GM19438 (cell line): ENCODE measurements at regions not wholly inside any gene's neighbourhood (a gene's known extent, or its start where the extent isn't known, plus 50 kb on each side); places are given as distances from the start of the nearest gene placed in this dataset.

Experiments used
- ATAC-seq: cut with Tn5 transposase; IDR thresholded peaks from one replicate; pipeline ENCODE4 v1.9.1; 2021; ENCODE audit warnings: low read depth; ENCODE audit not compliant: unreplicated experiment

GRCh38 chr1:195946500-195946899 lies 661.7 kb downstream of the KCNT2 start:
- ATAC-seq, result no peak

GRCh38 chr1:195941795-195942194 lies 666.4 kb downstream of the KCNT2 start:
- no peak for ATAC-seq

GRCh38 chr1:195941314-195941713 lies 666.9 kb downstream of the KCNT2 start:
- no peak for ATAC-seq

GRCh38 chr1:195939844-195940243 lies 668.4 kb downstream of the KCNT2 start:
- ATAC-seq, result no peak

- no peak for ATAC-seq
Measured at GRCh38 chr1:195934817-195935553, 673.3 kb downstream of the KCNT2 start.

- ATAC-seq, result no peak
Measured at GRCh38 chr1:195933835-195934234, 674.4 kb downstream of the KCNT2 start.

GRCh38 chr1:195915826-195916225 lies 692.4 kb downstream of the KCNT2 start:
- no peak for ATAC-seq

- no peak for ATAC-seq
Measured at GRCh38 chr1:195909061-195909460, 699.2 kb downstream of the KCNT2 start.

GRCh38 chr1:195908121-195908520 lies 700.1 kb downstream of the KCNT2 start:
- ATAC-seq, result no peak

- no peak for ATAC-seq
Measured at GRCh38 chr1:195903203-195903602, 705.0 kb downstream of the KCNT2 start.

- ATAC-seq, result no peak
Measured at GRCh38 chr1:195902779-195903178, 705.5 kb downstream of the KCNT2 start.

GRCh38 chr1:195899762-195900352 lies 708.4 kb downstream of the KCNT2 start:
- no peak for ATAC-seq

- ATAC-seq, result no peak
Measured at GRCh38 chr1:195898924-195899323, 709.3 kb downstream of the KCNT2 start.

GRCh38 chr1:195898373-195898772 lies 709.9 kb downstream of the KCNT2 start:
- ATAC-seq, result no peak

- no peak for ATAC-seq
Measured at GRCh38 chr1:195897076-195897475, 711.2 kb downstream of the KCNT2 start.

GRCh38 chr1:195894411-195894810 lies 713.8 kb downstream of the KCNT2 start:
- ATAC-seq, result no peak

GRCh38 chr1:195886000-195886399 lies 722.2 kb downstream of the KCNT2 start:
- no peak for ATAC-seq

- no peak for ATAC-seq
Measured at GRCh38 chr1:195878478-195878877, 729.8 kb downstream of the KCNT2 start.

- no peak for ATAC-seq
Measured at GRCh38 chr1:195876792-195877191, 731.4 kb downstream of the KCNT2 start.

GRCh38 chr1:195872376-195872775 lies 735.9 kb downstream of the KCNT2 start:
- no peak for ATAC-seq

GRCh38 chr1:195867638-195868037 lies 740.6 kb downstream of the KCNT2 start:
- no peak for ATAC-seq

- no peak for ATAC-seq
Measured at GRCh38 chr1:195866781-195867222, 741.4 kb downstream of the KCNT2 start.
